Stomach smooth muscle (tissue), 2 donors: ENCODE measurements at regions not wholly inside any gene's neighbourhood (a gene's known extent, or its start where the extent isn't known, plus 50 kb on each side); places are given as distances from the start of the nearest gene placed in this dataset.
"Not testable (repeated sequence)": the region's sequence is repeated elsewhere in the genome, so short reads cannot be mapped to it uniquely, and the experiment has no call there.

Experiments used
- H3K27ac ChIP-seq: one replicate; pipeline ENCODE4 v1.7.0; 2013; ENCODE audit warnings: mild to moderate bottlenecking, low read length, inconsistent platforms
- H3K27me3 ChIP-seq, 2 donors: one replicate each; pipeline ENCODE4 v1.7.0; 2013; ENCODE audit warnings: low read length in 2 of 2; ENCODE audit not compliant: insufficient read depth in 2 of 2, control insufficient read depth in 1 of 2
- H3K36me3 ChIP-seq, 2 donors: one replicate each; pipeline ENCODE4 v1.7.0; 2013; ENCODE audit warnings: low read length in 2 of 2; ENCODE audit not compliant: control insufficient read depth in 2 of 2, insufficient read depth in 2 of 2
- H3K4me1 ChIP-seq: one replicate; pipeline ENCODE4 v1.7.0; 2013; ENCODE audit warnings: low read length; ENCODE audit not compliant: control insufficient read depth, insufficient read depth
- H3K4me3 ChIP-seq, 2 donors: one replicate each; pipeline ENCODE4 v1.7.0; 2013; ENCODE audit warnings: low read length in 2 of 2
- H3K9ac ChIP-seq, 2 donors: one replicate each; pipeline ENCODE4 v1.7.0; 2013; ENCODE audit warnings: low read length in 2 of 2, mild to moderate bottlenecking in 1 of 2
- H3K9me3 ChIP-seq, 2 donors: one replicate each; pipeline ENCODE4 v1.7.0; 2013; ENCODE audit warnings: low read length in 2 of 2; ENCODE audit not compliant: control insufficient read depth in 2 of 2
- donor health status: healthy.
- donor health status: Pancreatic carcinoma.

DNA sequence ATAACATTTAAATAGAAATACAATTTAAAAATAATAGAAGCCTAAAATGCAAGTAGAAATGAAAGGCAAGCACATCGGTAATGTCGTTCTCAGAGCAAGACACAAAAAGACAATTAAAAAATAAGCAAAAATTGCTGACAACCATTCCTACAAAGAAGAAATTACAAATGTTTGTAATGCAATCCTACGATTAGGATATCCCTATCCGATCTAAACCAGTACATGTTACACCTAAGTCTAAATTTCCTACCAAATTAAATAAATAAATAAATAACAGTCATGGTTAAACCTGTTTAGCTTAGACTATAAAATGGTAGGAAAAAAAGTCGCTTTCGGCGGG lies 90.0 kb downstream of the ANXA2R start:
- peaks cover 2 to 4% of the 10 kb centered on the region in 2 donors for H3K9me3 ChIP-seq
- H3K4me3 ChIP-seq = peak overlapping the region in 1 of 2 donors; percentile 68
- H3K27me3 ChIP-seq = peaks cover 64 to 70% of the 10 kb centered on the region in 2 donors
- peak overlapping the region; percentile 58 for H3K27ac ChIP-seq
- H3K4me1 ChIP-seq = peaks cover 19% of the 10 kb centered on the region
- H3K36me3 ChIP-seq = no peaks in the 10 kb centered on the region
- no peak overlapping the region for H3K9ac ChIP-seq

DNA sequence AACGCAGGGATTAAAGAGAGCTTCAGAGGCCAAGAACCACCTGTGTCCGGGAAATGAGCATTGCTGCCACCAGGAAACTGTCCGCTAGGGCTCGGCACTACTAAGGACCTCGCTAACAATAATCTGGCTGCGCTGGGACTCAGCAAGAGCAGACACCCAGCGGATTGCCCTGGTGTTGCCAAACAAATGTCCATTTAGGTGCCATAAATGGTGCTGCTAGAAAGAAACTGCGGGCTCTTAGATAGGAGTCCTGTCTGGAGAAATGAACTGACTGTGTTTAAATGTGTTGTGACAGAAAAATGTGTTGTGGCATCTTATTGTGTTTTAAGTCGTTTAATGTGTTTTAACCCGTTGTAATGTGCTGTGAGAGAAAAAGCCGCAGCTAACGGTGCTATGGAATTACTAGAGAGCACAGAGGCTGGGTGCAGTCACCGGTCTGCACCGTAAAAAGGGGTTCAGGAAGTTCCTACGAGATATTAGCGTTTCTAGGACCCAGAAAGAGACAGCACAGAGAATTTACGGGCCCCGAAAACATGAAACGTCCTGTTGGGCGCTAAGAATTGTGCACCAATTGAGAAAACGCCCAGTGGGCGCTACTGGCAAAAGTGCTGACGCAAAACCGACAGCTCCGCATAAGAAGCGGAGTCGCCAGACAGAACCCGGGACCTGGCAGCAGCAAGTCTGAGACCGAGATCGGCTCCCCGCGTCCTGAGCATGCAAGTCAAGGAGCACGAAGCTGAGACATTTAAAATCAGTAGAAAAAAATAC lies 90.6 kb downstream of the ANXA2R start:
- H3K27me3 ChIP-seq = peaks cover 67 to 71% of the 10 kb centered on the region in 2 donors
- H3K9me3 ChIP-seq = peaks cover 2 to 4% of the 10 kb centered on the region in 2 donors
- H3K4me3 ChIP-seq = peak overlapping the region; percentile 9 to 49
- peak overlapping the region; percentile 5 to 30 for H3K9ac ChIP-seq
- H3K4me1 ChIP-seq = peaks cover 19% of the 10 kb centered on the region
- no peak overlapping the region for H3K27ac ChIP-seq
- H3K36me3 ChIP-seq = no peaks in the 10 kb centered on the region

DNA sequence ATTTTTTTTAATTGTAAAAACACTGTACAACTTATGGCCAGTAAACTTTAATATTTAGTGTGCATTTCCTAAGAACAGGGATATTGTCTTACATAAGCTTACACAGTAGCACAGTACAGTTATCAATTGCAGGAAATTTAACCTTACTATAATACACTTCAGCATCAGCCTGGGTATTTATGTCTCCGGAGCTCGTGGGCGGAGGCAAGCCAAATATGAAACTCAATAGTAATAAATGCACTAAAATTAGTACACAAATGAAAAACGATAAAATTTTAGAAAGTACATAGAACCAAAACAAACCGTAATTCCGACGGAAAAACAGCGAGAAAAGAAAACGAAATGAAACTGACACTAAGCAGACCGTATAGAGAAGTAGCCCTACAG lies 91.2 kb downstream of the ANXA2R start:
- Histone ChIP-seq H3K4me3 (peak overlapping the region; percentile 9 to 49), H3K36me3 (no peaks in the 10 kb centered on the region), H3K4me1 (peaks cover 23% of the 10 kb centered on the region), H3K27me3 (peaks cover 68 to 72% of the 10 kb centered on the region in 2 donors), H3K9ac (no peak overlapping the region), H3K9me3 (peaks cover under 1 to 1% of the 10 kb centered on the region in 2 donors), H3K27ac (no peak overlapping the region)

DNA sequence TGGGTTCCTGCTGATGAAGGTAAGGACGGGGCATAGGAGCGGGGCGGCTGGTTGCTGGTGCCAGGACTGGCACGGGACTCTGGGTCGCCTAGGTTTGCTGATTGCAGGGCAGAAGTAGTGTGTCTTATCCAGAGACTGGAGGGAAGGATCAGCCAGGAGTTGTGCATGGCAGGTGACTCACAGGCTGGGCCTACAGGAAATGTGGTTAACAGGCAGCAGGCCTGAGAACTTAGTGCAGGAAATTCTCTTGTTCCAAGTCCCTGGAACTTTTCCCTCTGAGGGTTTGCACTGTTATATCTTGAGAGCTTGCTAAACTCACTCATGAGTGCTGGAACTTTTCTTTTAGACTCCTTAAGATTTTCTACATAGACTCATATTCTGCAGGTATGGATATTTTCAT lies 95.1 kb downstream of the ANXA2R start:
- Histone ChIP-seq H3K27ac (no peak overlapping the region), H3K27me3 (peaks cover 52 to 56% of the 10 kb centered on the region in 2 donors), H3K9me3 (no peaks in the 10 kb centered on the region)

DNA sequence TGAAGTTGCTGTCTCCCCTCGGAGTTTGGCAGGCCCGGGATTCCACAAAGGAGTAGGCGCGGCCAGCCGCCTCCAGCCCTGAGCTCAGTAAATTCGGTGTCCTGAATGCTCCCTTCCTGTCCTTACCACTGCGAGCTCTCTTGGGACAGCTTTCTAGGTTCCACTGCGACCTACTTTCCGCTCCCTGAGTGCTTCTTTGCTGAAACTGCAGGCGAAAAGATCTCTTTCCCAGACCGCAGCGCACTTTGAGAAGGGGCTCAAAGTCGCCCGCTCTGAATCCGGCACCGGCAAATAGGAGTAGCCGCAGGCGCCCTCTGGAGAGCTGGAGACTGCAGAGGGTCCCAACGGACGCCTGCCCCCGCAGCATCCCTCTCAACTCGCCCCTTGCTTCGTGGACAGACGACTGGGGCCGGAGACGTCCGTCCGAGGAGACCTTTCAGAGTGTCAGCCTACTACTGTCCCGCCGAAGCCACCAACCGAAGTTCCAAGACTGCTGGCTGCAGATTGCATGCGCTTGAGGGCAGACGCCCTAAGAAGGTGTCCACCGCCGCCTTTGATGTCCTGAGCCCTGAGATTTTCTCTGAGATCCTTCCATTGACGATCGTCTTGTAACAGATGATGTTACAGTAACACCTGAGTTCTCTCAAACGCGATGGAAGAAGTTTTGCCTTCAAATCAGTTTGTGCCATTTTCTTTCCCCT lies 96.0 kb downstream of the ANXA2R start:
- Histone ChIP-seq H3K9me3 (no peaks in the 10 kb centered on the region), H3K36me3 (no peaks in the 10 kb centered on the region), H3K27ac (no peak overlapping the region), H3K9ac (no peak overlapping the region), H3K27me3 (peaks cover 43 to 50% of the 10 kb centered on the region in 2 donors), H3K4me3 (peak overlapping the region; percentile 16 to 49), H3K4me1 (peaks cover 7% of the 10 kb centered on the region)

More for the DNA sequence above, 95.1 kb downstream of the ANXA2R start:
- Histone ChIP-seq H3K36me3 (no peaks in the 10 kb centered on the region), H3K4me1 (peaks cover 7% of the 10 kb centered on the region), H3K4me3 (no peak overlapping the region), H3K9ac (no peak overlapping the region)

DNA sequence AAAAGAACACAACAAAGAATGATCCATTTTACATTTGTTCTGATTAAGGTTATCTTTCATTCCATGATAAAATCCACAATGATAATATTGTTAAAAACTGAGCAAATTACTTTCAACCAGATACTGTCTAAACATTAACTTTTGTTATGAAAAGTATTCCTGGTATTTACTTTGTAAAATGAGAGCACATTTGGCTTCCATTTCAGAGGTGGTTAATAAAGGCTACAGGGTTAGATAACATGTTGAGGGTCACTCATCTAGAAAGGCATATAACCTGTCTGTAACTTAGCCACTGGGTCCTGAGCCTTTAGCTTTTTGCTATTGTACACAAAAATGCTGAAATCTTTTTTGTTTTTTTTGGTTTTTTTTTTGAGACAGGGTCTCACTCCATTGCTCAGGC lies 99.3 kb downstream of the ANXA2R start:
- no peaks in the 10 kb centered on the region for H3K9me3 ChIP-seq
- H3K9ac ChIP-seq = no peak overlapping the region
- no peak overlapping the region for H3K4me3 ChIP-seq
- H3K36me3 ChIP-seq = no peaks in the 10 kb centered on the region
- peaks cover 7% of the 10 kb centered on the region for H3K4me1 ChIP-seq
- no peak overlapping the region for H3K27ac ChIP-seq
- peaks cover 27 to 35% of the 10 kb centered on the region in 2 donors for H3K27me3 ChIP-seq

DNA sequence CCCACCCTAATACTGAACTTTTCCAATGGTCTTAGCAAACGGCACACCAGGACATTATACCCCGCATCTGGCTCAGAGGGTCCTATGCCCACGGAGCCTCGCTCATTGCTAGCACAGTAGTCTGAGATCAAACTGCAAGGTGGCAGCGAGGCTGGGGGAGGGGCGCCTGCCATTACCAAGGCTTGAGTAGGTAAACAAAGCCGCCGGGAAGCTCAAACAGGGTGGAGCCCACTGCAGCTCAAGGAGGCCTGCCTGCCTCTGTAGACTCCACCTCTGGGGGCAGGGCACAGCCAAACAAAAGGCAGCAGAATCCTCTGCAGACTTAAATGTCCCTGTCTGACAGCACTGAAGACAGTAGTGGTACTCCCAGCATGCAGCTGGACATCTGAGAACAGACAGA lies 108.1 kb downstream of the ANXA2R start:
- not testable (repeated sequence) for H3K9me3 ChIP-seq, H3K9ac ChIP-seq, H3K36me3 ChIP-seq, H3K27ac ChIP-seq, H3K27me3 ChIP-seq, H3K4me3 ChIP-seq, H3K4me1 ChIP-seq

DNA sequence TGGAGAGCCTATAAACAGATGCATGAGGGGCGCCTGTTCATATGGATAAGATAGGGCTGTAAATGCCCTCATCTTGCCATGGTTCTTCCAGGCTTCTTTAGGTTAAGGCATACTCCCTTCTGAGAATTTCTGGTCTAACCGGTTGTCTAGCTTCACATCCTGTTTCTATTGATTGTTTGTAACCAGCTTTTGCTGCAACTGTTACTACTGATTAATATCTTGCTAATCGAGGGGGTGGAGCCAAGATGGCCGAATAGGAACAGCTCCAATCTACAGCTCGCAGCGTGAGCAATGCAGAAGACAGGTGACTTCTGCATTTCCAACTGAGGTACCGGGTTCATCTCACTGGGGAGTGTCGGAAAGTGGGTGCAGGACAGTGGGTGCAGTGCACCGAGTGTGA lies 108.7 kb downstream of the ANXA2R start:
- not testable (repeated sequence) for H3K4me1 ChIP-seq, H3K36me3 ChIP-seq, H3K9me3 ChIP-seq, H3K9ac ChIP-seq, H3K4me3 ChIP-seq, H3K27ac ChIP-seq, H3K27me3 ChIP-seq

DNA sequence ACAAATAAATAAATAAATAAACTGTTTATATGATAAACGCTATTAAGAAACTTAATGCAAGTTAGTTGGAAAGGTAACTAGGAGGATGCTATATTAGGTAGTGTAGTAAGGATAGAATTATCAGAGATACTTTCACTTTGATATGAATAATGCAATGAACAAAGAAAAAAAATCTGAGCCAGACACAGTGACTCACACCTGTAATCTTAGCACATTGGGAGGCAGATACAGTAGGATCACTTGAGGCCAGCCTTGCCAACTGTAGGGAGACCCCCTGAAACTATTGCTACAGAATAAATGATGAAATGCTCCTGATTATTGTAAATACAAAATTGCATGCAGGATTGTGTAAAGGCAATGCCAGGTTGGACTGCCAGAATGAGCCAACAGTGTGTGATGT lies 109.2 kb downstream of the ANXA2R start:
- Histone ChIP-seq H3K9ac (no peak overlapping the region), H3K27me3 (no peaks in the 10 kb centered on the region), H3K9me3 (peaks cover 4 to 5% of the 10 kb centered on the region in 2 donors), H3K36me3 (no peaks in the 10 kb centered on the region), H3K27ac (no peak overlapping the region), H3K4me1 (no peaks in the 10 kb centered on the region), H3K4me3 (no peak overlapping the region)

DNA sequence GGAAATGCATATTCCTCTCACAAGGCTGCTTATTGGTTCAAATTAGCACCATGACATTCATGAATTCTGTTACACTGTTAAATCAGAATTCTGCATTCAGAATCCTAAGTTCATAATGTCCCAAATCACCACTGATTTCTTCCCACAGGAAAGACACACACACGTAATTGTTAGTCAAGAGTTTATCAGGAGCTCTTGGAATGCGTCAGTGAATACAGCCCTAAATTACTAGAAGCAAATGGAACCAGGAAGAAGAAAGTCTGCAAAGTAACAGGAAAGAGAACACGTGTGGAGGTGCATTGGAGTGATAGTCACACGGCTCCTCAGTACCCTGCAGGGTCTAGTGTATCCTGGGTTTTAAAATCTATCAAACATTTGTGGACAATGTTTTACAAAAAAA lies 110.2 kb downstream of the ANXA2R start:
- no peak overlapping the region for H3K4me3 ChIP-seq
- H3K36me3 ChIP-seq = no peaks in the 10 kb centered on the region
- no peak overlapping the region for H3K27ac ChIP-seq
- no peaks in the 10 kb centered on the region for H3K27me3 ChIP-seq
- no peaks in the 10 kb centered on the region for H3K4me1 ChIP-seq
- H3K9me3 ChIP-seq = peaks cover 4 to 8% of the 10 kb centered on the region in 2 donors
- no peak overlapping the region for H3K9ac ChIP-seq

DNA sequence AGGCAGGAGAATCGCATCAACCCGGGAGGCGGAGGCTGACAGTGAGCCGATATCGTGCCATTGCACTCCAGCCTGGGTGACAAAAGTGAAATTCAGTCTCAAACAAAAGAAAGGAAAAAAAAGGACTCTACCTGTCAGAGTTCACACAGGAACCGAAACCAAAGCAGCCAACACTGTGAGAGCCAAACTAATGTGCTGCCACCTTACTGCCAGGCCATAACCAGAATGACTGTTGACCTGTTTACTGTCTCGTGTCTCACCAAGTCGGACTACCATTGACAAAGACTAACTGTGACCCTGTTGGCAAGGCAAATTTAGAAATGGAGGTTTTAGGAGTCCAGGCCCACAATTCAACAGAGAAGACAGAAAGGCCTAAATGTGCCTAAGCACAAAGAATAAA lies 112.4 kb downstream of the ANXA2R start:
- H3K4me3 ChIP-seq = no peak overlapping the region
- no peaks in the 10 kb centered on the region for H3K36me3 ChIP-seq
- H3K27ac ChIP-seq = no peak overlapping the region
- H3K27me3 ChIP-seq = no peaks in the 10 kb centered on the region
- H3K9me3 ChIP-seq = peaks cover 4 to 8% of the 10 kb centered on the region in 2 donors
- no peak overlapping the region for H3K9ac ChIP-seq
- H3K4me1 ChIP-seq = no peaks in the 10 kb centered on the region
